Esophagus squamous epithelium (tissue), 5 donors: ENCODE measurements at regions not wholly inside any gene's neighbourhood (a gene's known extent, or its start where the extent isn't known, plus 50 kb on each side); places are given as distances from the start of the nearest gene placed in this dataset.

ENCODE experiments used
- DNase-seq: peaks from one replicate; lab custom pipeline; 2025; lab: John Stamatoyannopoulos, UW
- H3K27ac ChIP-seq, 4 donors: fragments of 200-600 bp; sonication (generic); one replicate each; pipeline ENCODE4 v1.5.1; 2016 to 2019; ENCODE audit warnings: mild to moderate bottlenecking in 1 of 4
- H3K27me3 ChIP-seq, 4 donors: fragments of 200-600 bp; sonication (generic); 1 replicate in 3 of 4; 2 replicates in 1 of 4; pipeline versions ENCODE4 v1.5.1 to v1.6.0; 2017 to 2021; ENCODE audit warnings: antibody characterized with exemption in 1 of 4
- H3K36me3 ChIP-seq, 3 donors: fragments of 200-600 bp; sonication (generic); one replicate each; pipeline ENCODE4 v1.5.1; 2016 to 2019
- H3K4me1 ChIP-seq, 3 donors: fragments of 200-600 bp; sonication (generic); one replicate each; pipeline ENCODE4 v1.5.1; 2017 to 2019
- H3K4me3 ChIP-seq, 4 donors: fragments of 200-600 bp; sonication (generic); 1 replicate in 3 of 4; 2 replicates in 1 of 4; pipeline ENCODE4 v1.5.1; 2016 to 2019; ENCODE audit warnings: mild to moderate bottlenecking in 2 of 4, moderate library complexity in 1 of 4
- H3K9me3 ChIP-seq, 3 donors: fragments of 200-600 bp; sonication (generic); one replicate each; pipeline ENCODE4 v1.5.1; 2016 to 2019
- POLR2A ChIP-seq, 4 donors: fragments of 450-650 bp; IDR thresholded peaks; one replicate each; pipeline ENCODE4 v1.6.1; 2017; ENCODE audit warnings: antibody characterized with exemption in 4 of 4, mild to moderate bottlenecking in 4 of 4, moderate library complexity in 3 of 4
- WGBS, 2 donors: methylation state at CpG; one replicate each; pipeline ENCODE4 v1.1.5; 2018; 5-methylcytosine and 5-hydroxymethylcytosine counted together
- intact Hi-C: fragments of 100-400 bp; cut with DNase I; formaldehyde crosslinking; loops from one replicate; pipeline ENCODE4 v1.15.0; 2022
- TF ChIP-seq, protein P1 (sequence below), 6 experiments: fragments of 450-650 bp in 4 of 6; fragments of 200-600 bp in 2 of 6; sonication (generic) in 2 of 6; IDR thresholded peaks; one replicate each; pipeline ENCODE4 v1.5.1; 2016 to 2019; ENCODE audit warnings: antibody characterized with exemption in 6 of 6, mild to moderate bottlenecking in 4 of 6, moderate library complexity in 4 of 6
- donor health status: DM: yes; HTN: yes; CAD: no.

GRCh38 chr2:134770702-134771101 lies 51.9 kb upstream of the TMEM163 start:
- Histone ChIP-seq H3K4me3 (no peak overlapping the region), H3K36me3 (no peaks in the 10 kb centered on the region), H3K27ac (no peak overlapping the region), H3K4me1 (no peaks in the 10 kb centered on the region), H3K9me3 (no peaks in the 10 kb centered on the region), H3K27me3 (no peaks in the 10 kb centered on the region)
- 77 to 82% methylated on average over 6 of the region's 6 CpGs for WGBS, 2 donors
- no peak for DNase-seq
- intact Hi-C loops = no loop called here
- TF ChIP-seq, protein P1, sequence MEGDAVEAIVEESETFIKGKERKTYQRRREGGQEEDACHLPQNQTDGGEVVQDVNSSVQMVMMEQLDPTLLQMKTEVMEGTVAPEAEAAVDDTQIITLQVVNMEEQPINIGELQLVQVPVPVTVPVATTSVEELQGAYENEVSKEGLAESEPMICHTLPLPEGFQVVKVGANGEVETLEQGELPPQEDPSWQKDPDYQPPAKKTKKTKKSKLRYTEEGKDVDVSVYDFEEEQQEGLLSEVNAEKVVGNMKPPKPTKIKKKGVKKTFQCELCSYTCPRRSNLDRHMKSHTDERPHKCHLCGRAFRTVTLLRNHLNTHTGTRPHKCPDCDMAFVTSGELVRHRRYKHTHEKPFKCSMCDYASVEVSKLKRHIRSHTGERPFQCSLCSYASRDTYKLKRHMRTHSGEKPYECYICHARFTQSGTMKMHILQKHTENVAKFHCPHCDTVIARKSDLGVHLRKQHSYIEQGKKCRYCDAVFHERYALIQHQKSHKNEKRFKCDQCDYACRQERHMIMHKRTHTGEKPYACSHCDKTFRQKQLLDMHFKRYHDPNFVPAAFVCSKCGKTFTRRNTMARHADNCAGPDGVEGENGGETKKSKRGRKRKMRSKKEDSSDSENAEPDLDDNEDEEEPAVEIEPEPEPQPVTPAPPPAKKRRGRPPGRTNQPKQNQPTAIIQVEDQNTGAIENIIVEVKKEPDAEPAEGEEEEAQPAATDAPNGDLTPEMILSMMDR (IDR thresholded peaks at IDR 0.05) = no peak
- no peak for TF ChIP-seq POLR2A (IDR thresholded peaks at IDR 0.05)

GRCh38 chr2:134771313-134771801 lies 52.6 kb upstream of the TMEM163 start:
- intact Hi-C loops = no loop called here

GRCh38 chr2:134772493-134773169 lies 53.8 kb upstream of the TMEM163 start:
- H3K9me3 ChIP-seq = no peaks in the 10 kb centered on the region
- no peaks in the 10 kb centered on the region for H3K27me3 ChIP-seq
- intact Hi-C loops = no loop called here
- no peak for DNase-seq
- WGBS, 2 donors = 72 to 74% methylated on average over 7 to 8 of the region's 8 CpGs
- no peak overlapping the region for H3K27ac ChIP-seq
- TF ChIP-seq, protein P1 (IDR thresholded peaks at IDR 0.05) = no peak
- TF ChIP-seq POLR2A (IDR thresholded peaks at IDR 0.05) = no peak
- no peaks in the 10 kb centered on the region for H3K4me1 ChIP-seq
- H3K4me3 ChIP-seq = no peak overlapping the region
- H3K36me3 ChIP-seq = no peaks in the 10 kb centered on the region

More at GRCh38 chr2:134771313-134771801, 52.6 kb upstream of the TMEM163 start:
- WGBS, 2 donors = 42 to 51% methylated on average over 4 of the region's 4 CpGs
- no peaks in the 10 kb centered on the region for H3K4me1 ChIP-seq
- no peak overlapping the region for H3K27ac ChIP-seq
- TF ChIP-seq POLR2A (IDR thresholded peaks at IDR 0.05) = no peak
- TF ChIP-seq, protein P1 (IDR thresholded peaks at IDR 0.05) = no peak
- no peaks in the 10 kb centered on the region for H3K27me3 ChIP-seq
- DNase-seq = no peak
- no peaks in the 10 kb centered on the region for H3K36me3 ChIP-seq
- H3K9me3 ChIP-seq = no peaks in the 10 kb centered on the region
- H3K4me3 ChIP-seq = no peak overlapping the region

DNA sequence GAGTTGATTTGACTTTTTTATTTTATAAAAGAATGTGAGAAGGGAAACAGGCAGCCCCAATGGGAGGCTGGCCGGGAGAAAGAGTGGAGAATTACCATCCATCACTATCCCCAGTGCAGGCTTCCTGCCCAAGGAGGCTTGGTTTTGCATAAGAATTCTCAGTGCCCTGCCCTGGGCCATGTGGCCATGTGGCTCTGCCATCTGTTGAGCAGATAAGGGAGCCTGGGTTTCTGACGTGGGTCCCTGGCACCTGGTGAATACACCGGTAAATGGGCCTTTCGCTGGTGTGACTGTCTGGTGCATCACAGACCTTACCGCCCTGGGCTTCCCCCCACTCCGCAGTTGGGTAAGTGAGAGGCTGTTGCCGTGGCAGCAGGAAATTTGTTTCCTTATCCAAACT lies 54.5 kb upstream of the TMEM163 start:
- Histone ChIP-seq H3K27ac (no peak overlapping the region), H3K9me3 (no peaks in the 10 kb centered on the region), H3K36me3 (no peaks in the 10 kb centered on the region), H3K4me1 (no peaks in the 10 kb centered on the region), H3K4me3 (no peak overlapping the region), H3K27me3 (no peaks in the 10 kb centered on the region)
- 56 to 62% methylated on average over 6 to 7 of the region's 7 CpGs for WGBS, 2 donors
- TF ChIP-seq POLR2A (IDR thresholded peaks at IDR 0.05) = no peak
- TF ChIP-seq, protein P1 (IDR thresholded peaks at IDR 0.05) = no peak
- no peak for DNase-seq
- intact Hi-C loops = no loop called here
